HG03432 (cell line): ENCODE measurements at regions not wholly inside any gene's neighbourhood (a gene's known extent, or its start where the extent isn't known, plus 50 kb on each side); places are given as distances from the start of the nearest gene placed in this dataset.

ENCODE experiments used
- ATAC-seq: cut with Tn5 transposase; IDR thresholded peaks from one replicate; pipeline ENCODE4 v1.9.1; 2021; ENCODE audit warnings: mild to moderate bottlenecking, moderate library complexity; ENCODE audit not compliant: unreplicated experiment

- no peak for ATAC-seq
Measured at GRCh38 chr10:129102906-129103693, 363.9 kb upstream of the MGMT start.

- no peak for ATAC-seq
Measured at GRCh38 chr10:129104266-129105045, 362.6 kb upstream of the MGMT start.

- ATAC-seq: no peak
Measured at GRCh38 chr10:129105266-129105665, 361.8 kb upstream of the MGMT start.

- ATAC-seq: no peak
Measured at GRCh38 chr10:129106314-129106713, 360.7 kb upstream of the MGMT start.

- no peak for ATAC-seq
Measured at GRCh38 chr10:129107525-129107924, 359.5 kb upstream of the MGMT start.

- ATAC-seq: no peak
Measured at GRCh38 chr10:129108378-129108777, 358.7 kb upstream of the MGMT start.

- no peak for ATAC-seq
Measured at GRCh38 chr10:129108994-129109393, 358.0 kb upstream of the MGMT start.

GRCh38 chr10:129110780-129111179, 356.3 kb upstream of the MGMT start:
- no peak for ATAC-seq

GRCh38 chr10:129111922-129112321, 355.1 kb upstream of the MGMT start:
- no peak for ATAC-seq

GRCh38 chr10:129114588-129114987, 352.5 kb upstream of the MGMT start:
- no peak for ATAC-seq

GRCh38 chr10:129116371-129116770, 350.7 kb upstream of the MGMT start:
- no peak for ATAC-seq

- no peak for ATAC-seq
Measured at GRCh38 chr10:129120441-129120840, 346.6 kb upstream of the MGMT start.

- no peak for ATAC-seq
Measured at GRCh38 chr10:129122846-129123245, 344.2 kb upstream of the MGMT start.

GRCh38 chr10:129123428-129123827, 343.6 kb upstream of the MGMT start:
- no peak for ATAC-seq

GRCh38 chr10:129126982-129127381, 340.1 kb upstream of the MGMT start:
- no peak for ATAC-seq

GRCh38 chr10:129131457-129132132, 335.4 kb upstream of the MGMT start:
- no peak for ATAC-seq

GRCh38 chr10:129133856-129134255, 333.2 kb upstream of the MGMT start:
- ATAC-seq: no peak

- ATAC-seq: no peak
Measured at GRCh38 chr10:129134371-129134770, 332.7 kb upstream of the MGMT start.

GRCh38 chr10:129135624-129136023, 331.4 kb upstream of the MGMT start:
- no peak for ATAC-seq

GRCh38 chr10:129136074-129136473, 331.0 kb upstream of the MGMT start:
- ATAC-seq: no peak

- no peak for ATAC-seq
Measured at GRCh38 chr10:129136951-129137350, 330.1 kb upstream of the MGMT start.
